Colon (tissue), 2 donors: ENCODE measurements at regions not wholly inside any gene's neighbourhood (a gene's known extent, or its start where the extent isn't known, plus 50 kb on each side); places are given as distances from the start of the nearest gene placed in this dataset.
"Not testable (repeated sequence)": the region's sequence is repeated elsewhere in the genome, so short reads cannot be mapped to it uniquely, and the experiment has no call there.

Experiments
- FAIRE-seq: peaks from 2 replicates; lab custom pipeline; 2012; peaks lifted over from hg19 to GRCh38; lab: Jason Lieb, UNC
- donor health status: control.
- donor health status: control.

DNA sequence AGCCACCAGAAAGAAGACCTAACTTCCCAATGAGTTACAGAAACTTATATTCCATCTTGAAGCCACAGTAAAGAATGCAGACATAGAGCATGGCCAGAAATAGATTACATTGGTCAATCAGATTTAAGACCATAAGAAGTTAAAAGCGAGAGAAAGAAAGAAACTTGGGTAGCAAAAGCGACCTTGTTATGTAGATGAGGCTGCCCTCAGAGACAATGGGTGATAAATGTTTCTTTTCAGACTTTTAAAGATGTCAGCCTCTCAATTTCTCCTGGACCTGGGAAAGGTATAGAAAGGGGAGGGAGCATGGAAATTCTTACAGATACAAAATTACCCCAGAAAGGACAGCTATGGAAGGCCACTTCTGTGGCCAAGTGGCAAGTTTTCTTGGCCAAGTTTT lies 732.6 kb upstream of the LUZP2 start:
- no peak for FAIRE-seq

DNA sequence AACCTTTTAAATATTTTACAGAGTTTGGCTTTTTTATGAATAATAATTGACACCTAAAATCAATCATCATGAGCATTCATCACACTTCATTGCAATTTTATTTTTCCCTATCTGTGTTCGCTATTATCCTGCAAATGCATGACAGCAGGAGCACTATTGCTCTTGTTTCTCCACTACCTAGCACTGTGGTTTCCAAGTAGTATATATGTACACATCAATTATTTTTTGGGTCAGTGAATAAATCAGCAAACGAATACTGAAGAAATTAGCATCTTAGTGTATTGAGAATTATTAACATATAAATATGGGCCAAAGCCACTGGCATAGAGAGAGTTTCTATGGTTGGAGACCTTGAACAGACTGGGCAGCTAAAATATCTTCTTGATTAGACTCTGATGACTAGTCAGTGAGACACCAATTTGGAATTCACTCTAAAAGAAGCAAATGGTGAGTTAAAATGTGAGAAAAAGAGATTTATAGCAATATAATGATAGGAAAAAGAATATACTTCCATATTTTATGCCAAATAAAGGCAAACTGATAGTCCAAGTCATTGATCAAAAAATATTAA lies 731.1 kb upstream of the LUZP2 start:
- no peak for FAIRE-seq

DNA sequence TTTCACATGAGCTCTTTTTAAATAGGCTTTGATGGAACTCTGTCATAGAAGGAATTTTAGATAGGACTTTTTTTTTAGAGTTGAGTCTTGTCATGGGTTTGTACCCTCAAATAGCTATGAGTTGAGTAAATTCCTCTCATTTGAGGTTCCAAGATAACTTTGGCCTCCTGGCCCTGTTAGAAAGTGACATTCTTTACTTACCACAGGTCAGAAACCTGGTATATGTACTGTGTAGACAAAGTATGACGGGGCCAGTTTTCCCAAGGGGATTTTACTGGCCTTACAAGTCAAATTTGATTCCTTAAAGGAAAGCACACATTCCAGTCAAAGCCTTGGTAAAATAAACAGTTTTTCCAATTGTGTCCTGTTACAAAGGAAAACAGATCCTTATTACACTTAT lies 729.3 kb upstream of the LUZP2 start:
- no peak for FAIRE-seq

DNA sequence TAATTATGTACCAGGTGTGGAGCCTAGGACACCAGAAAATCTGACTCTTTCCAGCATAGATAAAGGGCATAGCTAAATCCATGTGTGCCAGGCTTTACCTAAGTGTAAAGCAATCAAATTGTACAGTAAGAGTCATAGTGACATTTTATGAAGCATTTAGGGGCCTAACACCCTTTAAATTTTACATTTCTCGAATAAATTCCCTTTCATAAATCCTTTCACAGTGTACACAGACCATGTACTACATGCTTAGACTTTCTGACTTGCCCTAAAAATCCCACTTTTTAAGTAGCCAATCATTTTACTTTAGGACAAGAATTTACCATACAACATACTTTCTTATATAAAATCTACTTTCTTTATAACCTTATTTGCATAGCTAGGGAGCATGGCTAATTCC lies 727.6 kb upstream of the LUZP2 start:
- no peak for FAIRE-seq

DNA sequence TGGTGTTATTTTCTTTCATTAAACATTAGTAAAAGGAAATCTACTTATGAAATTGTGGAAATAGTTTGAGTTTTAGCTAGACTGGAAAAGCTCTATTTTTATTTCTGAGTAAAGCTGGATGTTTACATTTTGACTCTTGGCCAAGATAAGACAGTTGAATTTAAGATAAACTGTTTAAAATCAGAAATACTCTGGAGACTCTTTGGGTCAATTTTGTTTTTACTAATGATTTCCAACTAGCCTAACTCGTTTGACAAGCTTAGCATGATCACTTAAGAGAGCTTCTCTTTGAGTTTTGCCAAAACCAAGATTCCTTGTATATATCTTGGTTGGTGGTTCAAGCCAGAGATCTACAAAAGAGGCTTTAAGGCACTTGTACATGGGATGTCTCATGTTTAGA lies 724.8 kb upstream of the LUZP2 start:
- FAIRE-seq = no peak

DNA sequence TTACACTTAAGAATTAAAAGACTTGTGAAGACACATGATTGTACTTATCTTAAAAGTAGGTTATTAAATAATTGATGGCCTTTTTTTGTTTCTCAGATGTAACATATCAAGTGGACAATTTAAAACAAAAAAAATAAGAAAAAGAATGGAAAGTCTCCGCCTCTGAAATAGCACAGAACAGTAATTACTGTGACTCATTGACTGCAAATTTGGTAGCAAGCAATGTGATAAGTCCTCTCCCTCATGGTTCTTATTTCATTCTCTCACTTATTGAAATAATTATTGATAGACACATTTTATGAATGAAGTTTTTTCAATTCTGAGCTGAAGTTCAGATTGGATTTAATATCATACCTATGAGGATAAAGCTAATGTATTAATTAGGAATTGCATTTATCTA lies 717.9 kb upstream of the LUZP2 start:
- FAIRE-seq = no peak

DNA sequence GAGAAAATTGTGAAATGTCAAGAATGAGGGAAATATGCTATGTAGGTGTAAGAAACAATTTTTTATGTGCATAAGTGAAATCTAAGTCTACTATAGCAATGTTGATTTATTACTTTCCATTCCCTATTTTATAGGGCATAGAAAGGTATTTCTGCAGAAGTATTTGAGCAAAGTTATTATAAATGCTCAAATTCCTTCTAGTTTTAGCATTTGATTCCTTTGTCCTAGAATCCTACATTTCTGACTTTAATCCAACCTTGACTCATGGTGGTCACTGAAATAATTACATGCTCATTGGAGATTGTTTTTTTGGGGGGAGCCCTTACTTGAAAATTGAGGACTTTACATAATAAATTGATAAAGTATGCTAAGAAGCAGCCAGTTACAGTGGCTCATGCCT lies 716.6 kb upstream of the LUZP2 start:
- FAIRE-seq = no peak

DNA sequence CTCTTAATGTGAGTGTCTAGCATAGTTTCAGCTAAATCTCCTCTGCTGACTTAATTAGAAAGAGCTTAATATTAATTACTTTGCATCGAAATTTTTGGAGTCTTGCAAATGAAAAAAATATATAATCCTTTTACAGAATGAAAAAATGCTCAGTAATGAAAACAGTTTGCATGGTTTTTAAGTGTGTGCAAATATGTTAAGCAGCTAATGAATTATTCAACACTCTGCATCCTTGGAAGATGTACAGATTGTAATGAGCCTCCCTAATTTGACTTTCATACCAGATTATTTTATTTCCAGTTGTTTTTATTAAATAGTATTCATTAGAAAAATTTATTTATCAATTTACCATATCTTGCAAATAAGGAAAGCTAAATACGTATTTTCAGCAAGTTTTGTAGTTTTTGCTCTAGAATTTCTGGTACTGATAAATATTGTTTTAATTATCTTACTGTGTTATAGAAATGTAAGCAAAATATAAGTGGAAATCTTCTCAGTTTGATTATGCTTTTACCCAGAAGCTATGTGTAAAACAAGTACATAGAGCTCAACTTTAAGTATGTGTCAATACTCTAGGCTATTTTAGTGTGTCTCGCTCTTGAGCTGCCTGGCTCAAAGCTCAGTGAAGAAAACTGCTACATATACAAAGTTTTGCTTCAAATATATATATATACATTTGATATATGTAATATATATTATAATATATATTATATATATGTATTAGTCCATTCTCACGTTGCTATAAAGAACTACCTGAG lies 714.9 kb upstream of the LUZP2 start:
- FAIRE-seq = no peak

DNA sequence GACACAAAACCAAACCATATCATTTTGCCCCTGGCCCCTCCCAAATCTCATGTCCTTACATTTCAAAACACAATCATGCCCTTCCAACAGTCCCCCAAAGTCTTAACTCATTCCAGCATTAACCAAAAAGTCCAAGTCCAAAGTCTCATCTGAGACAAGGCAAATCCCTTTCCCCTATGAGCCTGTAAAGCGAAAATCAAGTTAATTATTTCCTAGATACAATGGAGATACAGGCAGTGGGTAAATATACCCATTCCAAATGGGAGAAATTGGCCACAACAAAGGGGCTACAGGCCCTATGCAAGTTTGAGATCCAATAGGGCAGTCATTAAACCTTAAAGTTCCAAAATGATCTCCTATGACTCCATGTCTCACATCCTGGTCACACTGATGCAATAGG lies 709.9 kb upstream of the LUZP2 start:
- not testable (repeated sequence) for FAIRE-seq

DNA sequence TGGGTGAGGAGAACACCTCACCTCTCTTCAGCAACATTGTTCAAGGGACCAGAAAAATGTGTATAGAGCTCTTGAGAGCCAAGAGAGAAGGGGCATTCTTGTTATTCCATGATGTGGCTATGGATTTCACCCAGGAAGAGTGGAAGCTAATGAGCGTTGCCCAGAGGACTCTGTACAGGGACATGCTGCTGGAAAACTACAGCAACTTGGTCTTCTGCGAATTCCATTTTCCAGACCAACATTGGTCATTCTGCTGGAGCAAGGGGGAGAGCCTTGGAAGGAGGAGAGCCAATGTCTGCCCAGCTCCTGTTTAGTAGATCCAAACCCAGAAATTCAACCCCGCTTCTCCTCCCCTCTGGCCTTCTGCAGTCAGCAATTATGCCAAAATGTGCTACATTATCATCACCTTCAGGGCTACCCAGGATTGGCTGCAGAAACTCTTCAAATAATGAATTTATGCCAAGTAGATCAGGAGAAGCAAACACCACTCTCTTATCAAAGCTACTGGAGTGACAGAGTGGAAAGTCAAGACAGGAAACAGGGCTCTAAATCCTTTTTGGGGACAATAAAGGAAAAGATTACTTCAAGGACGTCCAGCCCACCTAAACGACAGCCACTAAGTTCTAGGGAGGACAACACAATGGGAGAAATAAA lies 707.5 kb upstream of the LUZP2 start:
- no peak for FAIRE-seq

DNA sequence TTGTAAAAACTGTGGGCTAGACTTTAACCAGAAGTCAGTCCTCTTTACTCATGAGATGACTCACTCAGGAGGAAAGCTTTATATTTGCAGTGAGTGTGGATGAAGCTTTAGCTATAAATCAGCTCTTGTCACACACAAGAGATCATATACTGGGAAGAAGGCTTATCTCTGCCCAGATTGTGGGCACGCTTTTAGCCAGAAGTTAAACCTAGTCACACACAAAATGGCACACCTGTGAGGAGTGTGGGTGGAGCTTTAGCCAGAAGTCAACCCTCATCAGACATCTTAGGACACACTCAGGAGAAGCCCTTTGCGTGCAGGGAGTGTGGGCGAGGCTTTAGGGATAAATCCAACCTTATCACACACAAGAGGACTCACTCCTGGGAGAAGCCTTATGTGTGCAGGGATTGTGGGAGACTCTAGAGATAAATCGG lies 706.9 kb upstream of the LUZP2 start:
- no peak for FAIRE-seq

DNA sequence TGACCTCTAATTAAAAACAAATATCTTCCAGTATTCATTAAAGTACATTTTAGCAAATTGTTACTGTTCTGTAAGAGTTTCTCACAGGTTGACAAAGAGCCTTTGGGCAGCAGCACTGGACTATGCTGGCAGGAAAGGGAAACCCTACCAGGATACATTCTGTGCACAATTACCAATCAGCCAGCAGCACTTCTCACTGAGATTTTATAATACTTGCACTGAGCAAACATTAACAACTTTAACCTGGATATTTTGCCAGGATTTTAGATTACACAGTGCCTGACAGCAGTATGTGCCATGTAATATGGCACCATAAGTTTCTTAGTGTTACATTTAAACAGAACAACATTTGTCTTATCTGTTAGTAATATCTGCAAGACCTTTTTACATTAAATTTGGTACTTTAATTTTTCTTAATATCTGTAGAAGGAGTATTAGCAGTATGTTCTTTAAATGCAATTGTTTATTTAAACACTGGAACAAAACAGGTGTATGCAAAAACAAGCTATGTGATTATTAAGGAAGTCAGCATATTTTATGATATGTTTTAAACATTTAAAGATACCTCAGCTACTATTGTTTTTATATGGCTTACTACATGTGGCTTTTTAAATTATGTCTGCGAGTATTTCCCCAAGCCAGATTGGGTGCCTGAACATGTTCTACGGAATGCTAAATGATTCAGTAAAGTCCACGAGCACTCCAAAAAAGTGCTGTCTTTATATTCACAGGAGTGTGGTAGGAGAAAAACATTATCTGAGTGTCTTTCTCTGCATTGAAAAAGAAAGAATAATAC lies 699.0 kb upstream of the LUZP2 start:
- no peak for FAIRE-seq

DNA sequence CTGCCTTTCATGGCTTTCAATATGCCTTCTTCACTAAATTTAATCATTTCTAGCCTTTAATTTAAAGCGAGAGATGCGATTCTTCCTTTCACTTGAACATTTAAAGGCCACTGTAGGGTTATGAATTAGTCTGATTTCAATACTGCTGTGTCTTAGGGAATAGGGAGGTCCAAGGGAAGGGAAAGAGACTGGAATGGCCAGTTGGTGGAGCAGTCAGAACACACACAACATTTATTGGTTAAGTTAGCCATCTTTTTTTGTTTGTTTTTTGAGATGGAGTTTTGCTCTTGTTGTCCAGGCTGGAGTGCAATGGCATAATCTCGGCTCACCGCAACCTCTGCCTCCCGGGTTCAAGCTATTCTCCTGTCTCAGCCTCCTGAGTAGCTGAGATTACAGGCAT lies 662.5 kb upstream of the LUZP2 start:
- FAIRE-seq = not testable (repeated sequence)

DNA sequence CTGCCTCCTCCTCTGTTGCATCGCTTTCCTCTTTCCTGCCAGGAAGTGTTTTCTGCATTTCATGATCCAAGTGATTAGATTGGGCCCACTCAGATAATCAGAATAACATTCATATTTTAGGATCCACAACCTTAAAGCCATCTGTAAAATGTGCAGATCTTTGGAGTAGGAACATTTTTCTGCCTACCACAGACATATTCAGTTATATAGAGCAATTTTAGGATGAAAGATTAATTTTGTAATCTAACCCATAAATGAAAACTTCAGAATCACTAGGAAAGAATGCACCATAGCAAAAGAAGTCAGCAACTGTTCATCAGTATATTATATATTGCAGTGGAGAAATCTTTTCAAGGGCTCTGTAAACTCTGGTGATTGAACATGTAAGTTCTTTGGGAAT lies 659.9 kb upstream of the LUZP2 start:
- FAIRE-seq = no peak

DNA sequence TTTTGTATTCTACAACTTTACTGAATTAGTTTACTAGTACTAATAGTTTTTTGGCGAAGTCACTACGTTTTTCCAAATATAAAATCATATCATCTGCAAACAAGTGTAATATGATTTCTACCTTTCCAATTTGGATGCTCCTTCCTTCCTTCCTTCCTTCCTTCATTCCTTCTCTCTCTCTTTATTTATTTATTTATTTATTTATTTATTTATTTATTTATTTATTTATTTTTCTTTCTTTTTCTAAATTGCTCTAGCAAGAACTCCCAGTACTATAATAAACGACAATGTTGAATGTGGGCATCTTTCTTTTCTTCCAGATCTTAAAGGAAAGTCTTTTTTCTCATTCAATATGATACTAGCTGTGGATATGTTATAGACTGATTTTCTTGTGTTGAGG lies 656.0 kb upstream of the LUZP2 start:
- no peak for FAIRE-seq

DNA sequence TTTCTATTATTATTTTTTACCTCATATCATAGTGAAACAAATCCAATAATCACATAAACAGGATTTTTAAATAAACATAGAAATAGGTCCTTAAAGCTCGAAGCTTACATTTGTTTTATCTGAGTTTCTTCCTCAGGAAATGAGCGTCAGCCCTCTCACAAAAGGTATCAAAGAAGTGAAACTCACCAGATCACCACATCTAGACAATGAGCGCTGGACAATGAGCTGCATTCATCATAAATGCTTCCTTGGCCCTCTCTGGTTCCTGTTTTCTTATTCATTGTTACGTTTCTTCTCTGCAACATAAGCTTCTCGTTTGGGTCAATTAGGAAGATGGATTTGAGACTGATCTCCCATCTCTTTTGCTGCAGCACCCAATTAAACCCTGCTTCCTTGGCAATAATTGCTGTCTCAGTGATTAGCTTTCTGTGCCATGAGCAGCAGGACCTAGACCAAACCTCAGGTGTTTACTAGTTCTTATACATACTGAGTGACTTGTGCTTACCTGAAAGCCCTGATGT lies 649.9 kb upstream of the LUZP2 start:
- FAIRE-seq = no peak

DNA sequence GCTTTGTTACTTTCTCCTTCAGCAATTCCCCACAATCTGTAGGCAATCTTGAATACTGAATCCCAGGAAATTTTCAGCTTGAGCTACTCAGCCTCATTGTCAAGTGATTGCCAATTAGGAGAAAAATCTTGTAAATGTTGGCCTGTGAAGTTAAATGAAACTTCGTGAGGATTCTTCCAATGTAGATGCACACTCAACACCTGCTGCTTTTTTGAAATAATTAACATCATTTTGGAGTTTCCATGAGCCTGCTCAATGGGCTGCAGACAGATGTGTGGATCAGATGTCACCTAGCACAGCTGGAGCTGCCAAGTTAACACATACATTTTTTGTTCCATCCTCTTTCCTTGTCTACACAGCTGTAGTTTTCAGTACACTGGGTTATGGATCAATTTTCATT lies 645.6 kb upstream of the LUZP2 start:
- FAIRE-seq = no peak

DNA sequence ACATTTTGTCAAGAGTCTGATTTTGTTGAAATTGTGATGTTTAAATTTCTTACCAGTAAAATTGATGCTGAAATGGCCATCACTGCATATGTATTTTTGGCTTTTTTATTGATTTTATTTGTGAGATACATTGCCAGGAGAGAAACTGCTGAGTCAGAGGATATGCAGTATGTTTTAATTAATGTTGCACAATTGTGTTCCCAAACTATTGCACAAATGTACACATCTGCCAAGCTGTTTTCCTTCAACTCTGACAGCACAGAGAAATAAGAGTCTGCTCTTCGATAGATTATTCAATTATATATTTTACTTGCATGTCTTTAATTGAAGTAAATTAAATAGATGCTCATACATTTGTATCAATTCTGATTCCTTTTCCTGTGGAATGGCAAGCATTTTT lies 640.2 kb upstream of the LUZP2 start:
- FAIRE-seq = no peak

DNA sequence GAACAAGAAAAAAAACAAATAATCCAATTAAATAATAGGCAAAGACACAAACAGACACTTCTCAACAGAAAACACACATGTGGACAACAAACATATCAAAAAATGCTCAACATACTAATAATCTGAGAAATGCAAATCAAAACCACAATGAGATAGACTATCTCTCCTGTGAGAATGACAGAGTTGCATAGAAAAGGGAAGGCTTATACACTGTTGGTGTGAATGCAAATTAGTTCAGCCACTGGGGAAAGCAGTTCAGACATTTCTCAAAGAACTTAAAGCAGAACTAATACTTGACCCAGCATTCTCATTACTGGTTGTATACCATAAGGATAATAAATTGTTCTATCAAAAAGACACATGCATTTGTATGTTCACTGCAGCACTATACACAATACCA lies 637.8 kb upstream of the LUZP2 start:
- no peak for FAIRE-seq

DNA sequence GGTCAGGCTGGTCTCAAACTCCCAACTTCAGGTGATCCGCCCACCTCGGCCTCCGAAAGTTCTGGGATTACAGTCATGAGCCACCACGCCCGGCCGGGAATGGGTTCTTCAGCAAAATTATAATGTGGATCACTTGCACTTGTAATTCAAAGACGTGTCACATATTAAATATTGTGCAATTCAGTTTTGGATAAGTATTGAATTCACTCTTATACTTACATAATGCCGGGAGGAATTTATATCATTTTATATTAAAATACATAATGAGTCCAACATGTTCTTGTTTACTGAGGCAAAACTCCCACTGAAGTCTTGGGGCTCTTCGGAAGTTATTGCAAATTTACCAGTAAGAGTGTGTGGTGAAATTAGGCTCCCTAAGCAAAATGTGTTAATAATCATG lies 635.2 kb upstream of the LUZP2 start:
- no peak for FAIRE-seq

DNA sequence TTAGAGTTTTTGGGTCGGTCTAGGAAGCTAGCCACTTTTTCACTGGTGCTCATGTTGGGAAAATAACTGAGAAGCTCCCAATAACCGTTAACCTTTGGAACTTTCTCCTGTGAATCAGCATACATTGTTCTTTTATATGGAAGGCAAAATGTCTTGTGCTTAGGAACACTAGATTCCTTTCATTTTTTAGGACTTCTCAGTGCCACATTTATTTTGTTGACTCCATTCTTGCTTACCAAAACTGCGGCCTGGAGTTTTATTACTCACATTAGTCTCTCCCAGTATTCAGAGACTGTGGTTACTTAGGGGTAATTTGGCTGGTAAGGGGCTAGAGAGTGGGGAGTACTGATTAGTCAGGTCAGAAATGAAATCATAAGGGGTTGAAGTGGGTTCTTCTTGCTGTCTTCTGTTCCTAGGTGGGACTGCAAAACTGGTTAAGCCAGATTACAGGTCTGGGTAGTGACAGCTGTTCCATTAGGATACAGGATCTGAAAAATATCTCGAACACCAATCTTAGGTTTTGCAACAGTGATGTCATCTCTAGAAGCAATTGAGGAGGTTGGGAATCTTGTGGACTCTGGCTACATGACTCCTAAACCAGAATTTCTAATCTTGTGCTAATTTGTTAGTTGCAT lies 631.4 kb upstream of the LUZP2 start:
- no peak for FAIRE-seq

DNA sequence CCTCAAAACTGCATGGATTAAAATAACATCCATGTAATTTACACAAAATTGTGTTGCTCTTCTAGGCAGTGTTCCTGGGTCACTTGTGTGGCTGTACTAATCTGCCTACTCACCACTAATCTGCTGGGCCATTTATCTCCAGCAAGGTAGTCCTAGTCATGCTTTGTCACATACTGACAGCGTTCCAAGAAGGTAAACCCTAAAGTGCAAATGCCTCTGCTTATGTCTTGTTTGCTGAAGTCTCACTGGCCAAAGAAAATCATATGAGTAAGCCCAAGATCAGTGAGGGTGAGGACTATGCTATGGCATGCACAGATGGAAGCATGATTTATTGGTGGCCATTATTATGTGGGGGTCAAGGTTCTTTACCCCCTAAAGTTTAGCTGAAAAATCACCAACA lies 630.2 kb upstream of the LUZP2 start:
- no peak for FAIRE-seq
